NT2/D1 (cell line): ENCODE measurements at regions not wholly inside any gene's neighbourhood (a gene's known extent, or its start where the extent isn't known, plus 50 kb on each side); places are given as distances from the start of the nearest gene placed in this dataset.

Experiments
- DNase-seq: peaks from one replicate; pipeline ENCODE4 v3.0.0-alpha.2; 2011; ENCODE audit warnings: low read depth, low spot score
- H3K27me3 ChIP-seq: 2 replicates; pipeline ENCODE4 v1.6.0; 2011; ENCODE audit warnings: mild to moderate bottlenecking; ENCODE audit not compliant: insufficient read length, insufficient read depth
- H3K36me3 ChIP-seq: 2 replicates; pipeline ENCODE4 v1.6.1; 2011; ENCODE audit warnings: mild to moderate bottlenecking, low read length, mixed read lengths; ENCODE audit not compliant: insufficient read depth, insufficient read length
- H3K4me1 ChIP-seq: 2 replicates; pipeline ENCODE4 v1.5.1; 2011; ENCODE audit not compliant: insufficient read depth, insufficient read length
- H3K4me3 ChIP-seq: 2 replicates; pipeline ENCODE4 v1.5.1; 2011; ENCODE audit warnings: low read depth; ENCODE audit not compliant: insufficient read length
- H3K9ac ChIP-seq: 2 replicates; pipeline ENCODE4 v1.6.0; 2011; ENCODE audit warnings: low read depth; ENCODE audit not compliant: insufficient read length
- H3K9me3 ChIP-seq: 2 replicates; pipeline ENCODE4 v1.5.1; 2011; ENCODE audit warnings: mild to moderate bottlenecking, low read length; ENCODE audit not compliant: insufficient read depth
- SUZ12 ChIP-seq: IDR thresholded peaks from 2 replicates; pipeline ENCODE4 v1.6.1; 2011; ENCODE audit not compliant: insufficient read length, insufficient read depth; ENCODE audit errors: extremely low read depth
- YY1 ChIP-seq: IDR thresholded peaks from 2 replicates; pipeline ENCODE4 v1.6.1; 2011; ENCODE audit not compliant: insufficient read length, insufficient read depth
- ZNF274 ChIP-seq: IDR thresholded peaks from 2 replicates; pipeline ENCODE4 v1.6.1; 2011; ENCODE audit warnings: mild to moderate bottlenecking, low read depth, low read length

GRCh38 chr16:65463652-65464260 is 341.9 kb upstream of the CDH11 start:
- TF ChIP-seq YY1, result no peak
- TF ChIP-seq ZNF274, result no peak
- no peak for TF ChIP-seq SUZ12
- DNase-seq, result no peak
- H3K4me3 ChIP-seq, result no peak overlapping the region
- H3K9ac ChIP-seq, result no peak overlapping the region
- no peaks in the 10 kb centered on the region for H3K36me3 ChIP-seq
- H3K9me3 ChIP-seq, result no peaks in the 10 kb centered on the region; the same call in 1 of the 2 replicates
- no peaks in the 10 kb centered on the region for H3K27me3 ChIP-seq
- no peaks in the 10 kb centered on the region for H3K4me1 ChIP-seq

GRCh38 chr16:65457084-65457483 is 335.2 kb upstream of the CDH11 start:
- Histone ChIP-seq H3K36me3 (no peaks in the 10 kb centered on the region), H3K4me1 (no peaks in the 10 kb centered on the region), H3K9me3 (no peaks in the 10 kb centered on the region), H3K27me3 (no peaks in the 10 kb centered on the region), H3K9ac (no peak overlapping the region), H3K4me3 (no peak overlapping the region)
- TF ChIP-seq SUZ12, result no peak
- no peak for TF ChIP-seq YY1
- no peak for TF ChIP-seq ZNF274
- no peak for DNase-seq

GRCh38 chr16:65455761-65456160 is 333.9 kb upstream of the CDH11 start:
- no peaks in the 10 kb centered on the region for H3K4me1 ChIP-seq
- TF ChIP-seq ZNF274 (no peak), SUZ12 (no peak)
- H3K36me3 ChIP-seq, result no peaks in the 10 kb centered on the region
- no peaks in the 10 kb centered on the region for H3K9me3 ChIP-seq
- H3K27me3 ChIP-seq, result no peaks in the 10 kb centered on the region
- no peak for DNase-seq
- H3K4me3 ChIP-seq, result no peak overlapping the region
- no peak overlapping the region for H3K9ac ChIP-seq

- DNase-seq, result no peak
- no peaks in the 10 kb centered on the region for H3K27me3 ChIP-seq
- no peak overlapping the region for H3K4me3 ChIP-seq
- H3K9me3 ChIP-seq, result peaks cover 5% of the 10 kb centered on the region; the same call in 1 of the 2 replicates
- no peak for TF ChIP-seq ZNF274
- TF ChIP-seq YY1, result no peak
- TF ChIP-seq SUZ12, result no peak
- no peaks in the 10 kb centered on the region for H3K36me3 ChIP-seq
- H3K9ac ChIP-seq, result no peak overlapping the region
- no peaks in the 10 kb centered on the region for H3K4me1 ChIP-seq
Observed at GRCh38 chr16:65453646-65454045, 331.8 kb upstream of the CDH11 start.

GRCh38 chr16:65449526-65449925 is 327.7 kb upstream of the CDH11 start:
- TF ChIP-seq SUZ12, result no peak
- no peak for TF ChIP-seq YY1
- TF ChIP-seq ZNF274, result no peak
- Histone ChIP-seq H3K36me3 (no peaks in the 10 kb centered on the region), H3K4me1 (no peaks in the 10 kb centered on the region), H3K4me3 (no peak overlapping the region), H3K9ac (no peak overlapping the region), H3K9me3 (peaks cover 9% of the 10 kb centered on the region; the same call in 1 of the 2 replicates), H3K27me3 (no peaks in the 10 kb centered on the region)
- no peak for DNase-seq

GRCh38 chr16:65446427-65446826 is 324.6 kb upstream of the CDH11 start:
- Histone ChIP-seq H3K9me3 (peaks cover 9% of the 10 kb centered on the region; the same call in 1 of the 2 replicates), H3K27me3 (no peaks in the 10 kb centered on the region), H3K36me3 (no peaks in the 10 kb centered on the region), H3K9ac (no peak overlapping the region), H3K4me3 (no peak overlapping the region), H3K4me1 (no peaks in the 10 kb centered on the region)
- TF ChIP-seq ZNF274 (no peak), SUZ12 (no peak), YY1 (no peak)
- DNase-seq, result no peak

GRCh38 chr16:65445313-65446260 is 323.7 kb upstream of the CDH11 start:
- DNase-seq, result no peak

GRCh38 chr16:65441501-65441900 is 319.6 kb upstream of the CDH11 start:
- H3K4me1 ChIP-seq, result no peaks in the 10 kb centered on the region
- H3K9ac ChIP-seq, result no peak overlapping the region
- no peaks in the 10 kb centered on the region for H3K9me3 ChIP-seq
- no peaks in the 10 kb centered on the region for H3K27me3 ChIP-seq
- no peaks in the 10 kb centered on the region for H3K36me3 ChIP-seq
- no peak for TF ChIP-seq SUZ12
- TF ChIP-seq ZNF274, result no peak
- no peak for TF ChIP-seq YY1
- no peak overlapping the region for H3K4me3 ChIP-seq
- no peak for DNase-seq

More at GRCh38 chr16:65445313-65446260, 323.7 kb upstream of the CDH11 start:
- TF ChIP-seq SUZ12 (no peak), YY1 (no peak), ZNF274 (no peak)
- H3K9ac ChIP-seq, result no peak overlapping the region
- H3K4me3 ChIP-seq, result no peak overlapping the region
- H3K36me3 ChIP-seq, result no peaks in the 10 kb centered on the region
- no peaks in the 10 kb centered on the region for H3K4me1 ChIP-seq
- no peaks in the 10 kb centered on the region for H3K27me3 ChIP-seq
- peaks cover 9% of the 10 kb centered on the region; the same call in 1 of the 2 replicates for H3K9me3 ChIP-seq
